Superior temporal gyrus (tissue), 1 donor: ENCODE measurements at regions not wholly inside any gene's neighbourhood (a gene's known extent, or its start where the extent isn't known, plus 50 kb on each side); places are given as distances from the start of the nearest gene placed in this dataset.
"Not testable (repeated sequence)": the region's sequence is repeated elsewhere in the genome, so short reads cannot be mapped to it uniquely, and the experiment has no call there.

ENCODE experiments used
- DNase-seq: peaks from one replicate; pipeline ENCODE4 v3.0.0-alpha.2; 2016; ENCODE audit errors: extremely low spot score

GRCh38 chr6:16909658-16910360 lies 148.5 kb upstream of the ATXN1 start:
- DNase-seq: no peak

- DNase-seq: no peak
Observed at GRCh38 chr6:16907991-16908390, 146.7 kb upstream of the ATXN1 start.

GRCh38 chr6:16904957-16905356 lies 143.7 kb upstream of the ATXN1 start:
- peak; percentile 60 for DNase-seq

GRCh38 chr6:16903470-16903869 lies 142.2 kb upstream of the ATXN1 start:
- no peak for DNase-seq

GRCh38 chr6:16902502-16902901 lies 141.2 kb upstream of the ATXN1 start:
- DNase-seq: no peak

- DNase-seq: peak; percentile 58
Observed at GRCh38 chr6:16901782-16902181, 140.5 kb upstream of the ATXN1 start.

- no peak for DNase-seq
Observed at GRCh38 chr6:16901306-16901705, 140.0 kb upstream of the ATXN1 start.

GRCh38 chr6:16898640-16899396 lies 137.6 kb upstream of the ATXN1 start:
- DNase-seq: no peak

GRCh38 chr6:16897669-16898068 lies 136.4 kb upstream of the ATXN1 start:
- no peak for DNase-seq

- no peak for DNase-seq
Observed at GRCh38 chr6:16894301-16894700, 133.0 kb upstream of the ATXN1 start.

GRCh38 chr6:16891110-16891509 lies 129.8 kb upstream of the ATXN1 start:
- not testable (repeated sequence) for DNase-seq

GRCh38 chr6:16885411-16886160 lies 124.3 kb upstream of the ATXN1 start:
- DNase-seq: no peak

- no peak for DNase-seq
Observed at GRCh38 chr6:16884526-16884925, 123.3 kb upstream of the ATXN1 start.

GRCh38 chr6:16883414-16883813 lies 122.2 kb upstream of the ATXN1 start:
- no peak for DNase-seq

GRCh38 chr6:16882230-16882629 lies 121.0 kb upstream of the ATXN1 start:
- no peak for DNase-seq

- not testable (repeated sequence) for DNase-seq
Observed at GRCh38 chr6:16876852-16877251, 115.6 kb upstream of the ATXN1 start.

- no peak for DNase-seq
Observed at GRCh38 chr6:16876201-16876600, 114.9 kb upstream of the ATXN1 start.

- DNase-seq: no peak
Observed at GRCh38 chr6:16873698-16874097, 112.4 kb upstream of the ATXN1 start.

- DNase-seq: no peak
Observed at GRCh38 chr6:16872543-16873235, 111.4 kb upstream of the ATXN1 start.

- DNase-seq: no peak
Observed at GRCh38 chr6:16871047-16871446, 109.8 kb upstream of the ATXN1 start.

- DNase-seq: no peak
Observed at GRCh38 chr6:16868968-16869367, 107.7 kb upstream of the ATXN1 start.

GRCh38 chr6:16857969-16858592 lies 96.8 kb upstream of the ATXN1 start:
- DNase-seq: no peak
